ENCODE measurements at regions not wholly inside any gene's neighbourhood (a gene's known extent, or its start where the extent isn't known, plus 50 kb on each side); places are given as distances from the start of the nearest gene placed in this dataset.

GRCh38 chr18:65349635-65350034 lies 401.2 kb upstream of the CDH7 start:
- no peaks in the 10 kb centered on the region for H3K4me1 Mint-ChIP-seq (ENCODE audit: low read depth)
- ATAC-seq (no peak), DNase-seq (no peak)
- no peak for TF ChIP-seq CTCF (IDR thresholded peaks at IDR 0.05)
- intact Hi-C loops (cut with micrococcal nuclease) = no loop called here
- no peak overlapping the region for H3K27ac Mint-ChIP-seq
- no peaks in the 10 kb centered on the region for H3K9me3 Mint-ChIP-seq
- no peaks in the 10 kb centered on the region for H3K36me3 Mint-ChIP-seq (ENCODE audit: low read depth)
- H3K27me3 Mint-ChIP-seq = no peaks in the 10 kb centered on the region
- no peak overlapping the region for H3K4me3 Mint-ChIP-seq
- ChIA-PET POLR2A (no interaction called here), CTCF (no interaction called here)

GRCh38 chr18:65347446-65347845 lies 403.4 kb upstream of the CDH7 start:
- Mint-ChIP-seq H3K4me1 (ENCODE audit: low read depth) (no peaks in the 10 kb centered on the region), H3K27ac (no peak overlapping the region), H3K9me3 (no peaks in the 10 kb centered on the region), H3K36me3 (ENCODE audit: low read depth) (no peaks in the 10 kb centered on the region), H3K4me3 (no peak overlapping the region), H3K27me3 (no peaks in the 10 kb centered on the region)
- ChIA-PET POLR2A (no interaction called here), CTCF (no interaction called here)
- intact Hi-C loops (cut with micrococcal nuclease) = no loop called here
- ATAC-seq (no peak), DNase-seq (no peak)
- no peak for TF ChIP-seq CTCF (IDR thresholded peaks at IDR 0.05)

GRCh38 chr18:65346086-65346485 lies 404.7 kb upstream of the CDH7 start:
- TF ChIP-seq CTCF (IDR thresholded peaks at IDR 0.05) = no peak
- Mint-ChIP-seq H3K27me3 (no peaks in the 10 kb centered on the region), H3K9me3 (peaks cover 4% of the 10 kb centered on the region), H3K4me1 (ENCODE audit: low read depth) (no peaks in the 10 kb centered on the region), H3K27ac (no peak overlapping the region), H3K36me3 (ENCODE audit: low read depth) (no peaks in the 10 kb centered on the region), H3K4me3 (no peak overlapping the region)
- intact Hi-C loops (cut with micrococcal nuclease) = no loop called here
- POLR2A ChIA-PET = no interaction called here
- ATAC-seq (no peak), DNase-seq (no peak)
- CTCF ChIA-PET = no interaction called here

- H3K9me3 Mint-ChIP-seq = peaks cover 4% of the 10 kb centered on the region
- no peaks in the 10 kb centered on the region for H3K4me1 Mint-ChIP-seq (ENCODE audit: low read depth)
- no peaks in the 10 kb centered on the region for H3K27me3 Mint-ChIP-seq
- ChIA-PET CTCF (no interaction called here), POLR2A (no interaction called here)
- TF ChIP-seq CTCF (IDR thresholded peaks at IDR 0.05) = no peak
- no peak overlapping the region for H3K4me3 Mint-ChIP-seq
- H3K36me3 Mint-ChIP-seq (ENCODE audit: low read depth) = no peaks in the 10 kb centered on the region
- intact Hi-C loops (cut with micrococcal nuclease) = no loop called here
- no peak overlapping the region for H3K27ac Mint-ChIP-seq
- ATAC-seq (no peak), DNase-seq (no peak)
These were observed 407.2 kb upstream of the CDH7 start for GRCh38 chr18:65343571-65343970.

GRCh38 chr18:65336411-65336810 lies 414.4 kb upstream of the CDH7 start:
- ChIA-PET POLR2A (no interaction called here), CTCF (no interaction called here)
- H3K4me3 Mint-ChIP-seq = no peak overlapping the region
- peaks cover 4% of the 10 kb centered on the region for H3K9me3 Mint-ChIP-seq
- TF ChIP-seq CTCF (IDR thresholded peaks at IDR 0.05) = no peak
- H3K27ac Mint-ChIP-seq = no peak overlapping the region
- ATAC-seq = no peak
- intact Hi-C loops (cut with micrococcal nuclease) = no loop called here
- H3K27me3 Mint-ChIP-seq = no peaks in the 10 kb centered on the region
- H3K4me1 Mint-ChIP-seq (ENCODE audit: low read depth) = no peaks in the 10 kb centered on the region
- no peak for DNase-seq
- H3K36me3 Mint-ChIP-seq (ENCODE audit: low read depth) = no peaks in the 10 kb centered on the region
